ENCODE measurements at regions not wholly inside any gene's neighbourhood (a gene's known extent, or its start where the extent isn't known, plus 50 kb on each side); places are given as distances from the start of the nearest gene placed in this dataset.

DNA sequence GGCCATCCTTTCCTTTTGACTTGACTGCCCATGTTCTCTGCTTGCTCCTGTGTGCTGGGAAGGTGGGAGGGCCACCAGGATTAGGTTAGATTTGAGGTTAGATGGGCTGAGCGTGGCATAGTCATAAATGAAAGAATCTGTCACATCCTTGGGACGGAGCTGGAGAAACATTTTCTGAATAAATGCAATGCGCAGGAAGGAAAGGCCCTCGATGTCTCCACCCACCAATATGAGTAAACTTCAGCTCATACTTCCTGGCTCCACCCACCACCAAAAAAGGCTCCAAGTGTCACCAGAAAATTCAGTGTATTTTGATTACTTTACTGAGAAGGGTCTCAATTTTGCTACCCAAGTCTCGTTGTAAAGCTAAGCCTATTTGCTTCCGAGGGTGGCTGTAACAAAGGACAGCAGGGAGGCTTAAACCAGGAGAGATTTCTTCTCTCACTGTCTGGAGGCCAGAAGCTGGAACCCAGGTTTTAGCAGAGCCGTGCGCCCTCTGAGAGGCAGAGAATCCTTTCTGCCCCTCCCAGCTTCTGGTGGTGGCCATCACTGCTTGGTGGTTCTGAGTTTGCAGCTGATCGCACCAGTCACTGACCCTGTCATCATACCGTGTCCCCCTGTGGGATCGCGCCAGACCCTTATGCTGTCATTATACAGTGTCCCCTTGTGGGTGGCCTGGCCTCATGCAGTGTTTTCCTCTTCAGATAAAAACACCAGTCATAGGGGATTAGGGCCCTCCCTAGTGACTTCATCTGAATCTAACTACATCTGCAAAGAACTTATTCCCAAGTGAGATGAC, 137.8 kb downstream of the TTLL2 start:
- WGBS, 2 donors: 91 to 97% methylated on average over 10 to 12 of the region's 12 CpGs
- Histone ChIP-seq H3K27ac (no peak overlapping the region), H3K36me3 (ENCODE audit: low read depth, missing control alignments) (no peaks in the 10 kb centered on the region), H3K27me3 (no peaks in the 10 kb centered on the region), H3K9me3 (no peaks in the 10 kb centered on the region), H3K4me3 (no peak overlapping the region), H3K4me1 (no peaks in the 10 kb centered on the region)
- DNase-seq: no peak
- intact Hi-C loops (cut with DNase I; ENCODE audit: low total_unique reads): no loop called here
- TF ChIP-seq, protein P1, sequence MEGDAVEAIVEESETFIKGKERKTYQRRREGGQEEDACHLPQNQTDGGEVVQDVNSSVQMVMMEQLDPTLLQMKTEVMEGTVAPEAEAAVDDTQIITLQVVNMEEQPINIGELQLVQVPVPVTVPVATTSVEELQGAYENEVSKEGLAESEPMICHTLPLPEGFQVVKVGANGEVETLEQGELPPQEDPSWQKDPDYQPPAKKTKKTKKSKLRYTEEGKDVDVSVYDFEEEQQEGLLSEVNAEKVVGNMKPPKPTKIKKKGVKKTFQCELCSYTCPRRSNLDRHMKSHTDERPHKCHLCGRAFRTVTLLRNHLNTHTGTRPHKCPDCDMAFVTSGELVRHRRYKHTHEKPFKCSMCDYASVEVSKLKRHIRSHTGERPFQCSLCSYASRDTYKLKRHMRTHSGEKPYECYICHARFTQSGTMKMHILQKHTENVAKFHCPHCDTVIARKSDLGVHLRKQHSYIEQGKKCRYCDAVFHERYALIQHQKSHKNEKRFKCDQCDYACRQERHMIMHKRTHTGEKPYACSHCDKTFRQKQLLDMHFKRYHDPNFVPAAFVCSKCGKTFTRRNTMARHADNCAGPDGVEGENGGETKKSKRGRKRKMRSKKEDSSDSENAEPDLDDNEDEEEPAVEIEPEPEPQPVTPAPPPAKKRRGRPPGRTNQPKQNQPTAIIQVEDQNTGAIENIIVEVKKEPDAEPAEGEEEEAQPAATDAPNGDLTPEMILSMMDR (IDR thresholded peaks at IDR 0.05): no peak
- no peak for TF ChIP-seq POLR2A (IDR thresholded peaks at IDR 0.05)

DNA sequence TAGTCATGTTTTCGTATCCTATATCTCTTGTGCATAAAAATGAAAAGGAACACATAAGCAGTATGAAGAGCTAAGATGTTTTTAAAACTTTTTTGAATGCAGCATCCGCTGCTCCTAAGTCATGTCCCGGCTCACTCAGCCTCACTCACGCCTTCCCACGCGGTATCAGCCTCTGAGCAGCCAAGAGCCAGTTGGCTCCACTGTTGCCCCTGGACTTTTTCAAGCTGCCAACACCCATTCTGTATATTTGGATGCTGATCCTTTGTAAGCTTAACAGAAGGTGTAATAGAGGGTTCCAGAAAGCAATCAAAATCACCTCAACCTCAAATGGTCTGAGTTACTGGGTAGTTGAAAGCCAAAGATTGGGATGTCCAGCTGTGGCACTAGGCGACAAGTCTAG, 139.3 kb downstream of the TTLL2 start:
- Histone ChIP-seq H3K4me3 (no peak overlapping the region), H3K27ac (no peak overlapping the region), H3K9me3 (no peaks in the 10 kb centered on the region), H3K36me3 (ENCODE audit: low read depth, missing control alignments) (no peaks in the 10 kb centered on the region), H3K27me3 (no peaks in the 10 kb centered on the region), H3K4me1 (no peaks in the 10 kb centered on the region)
- intact Hi-C loops (cut with DNase I; ENCODE audit: low total_unique reads): no loop called here
- WGBS, 2 donors: 93 to 94% methylated on average over 7 of the region's 7 CpGs
- no peak for DNase-seq
- TF ChIP-seq, protein P1 (IDR thresholded peaks at IDR 0.05): no peak
- no peak for TF ChIP-seq POLR2A (IDR thresholded peaks at IDR 0.05)

DNA sequence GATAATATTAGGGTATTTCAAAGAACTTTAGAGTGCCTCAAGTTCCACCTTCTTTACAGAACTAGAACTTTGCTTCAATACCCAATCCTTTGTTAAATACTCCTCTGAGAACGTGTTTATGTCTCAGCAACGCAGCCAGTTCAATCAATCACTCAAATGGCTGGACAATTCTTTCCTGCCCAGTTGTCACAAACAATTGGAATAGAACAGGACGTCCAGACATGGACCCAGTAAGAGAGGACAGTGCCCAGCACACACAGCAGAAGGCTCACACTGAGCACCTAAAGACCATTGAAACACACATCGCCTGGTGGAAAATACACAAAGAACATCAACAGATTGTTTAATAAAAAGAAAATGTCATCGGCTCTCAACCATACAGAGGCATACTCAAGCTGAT, 140.6 kb downstream of the TTLL2 start:
- Histone ChIP-seq H3K4me1 (no peaks in the 10 kb centered on the region), H3K27me3 (no peaks in the 10 kb centered on the region), H3K36me3 (ENCODE audit: low read depth, missing control alignments) (no peaks in the 10 kb centered on the region), H3K4me3 (no peak overlapping the region), H3K9me3 (no peaks in the 10 kb centered on the region), H3K27ac (no peak overlapping the region)
- TF ChIP-seq POLR2A (IDR thresholded peaks at IDR 0.05): no peak
- TF ChIP-seq, protein P1 (IDR thresholded peaks at IDR 0.05): no peak
- 72 to 75% methylated on average over 5 of the region's 5 CpGs for WGBS, 2 donors
- no peak for DNase-seq
- intact Hi-C loops (cut with DNase I; ENCODE audit: low total_unique reads): no loop called here

DNA sequence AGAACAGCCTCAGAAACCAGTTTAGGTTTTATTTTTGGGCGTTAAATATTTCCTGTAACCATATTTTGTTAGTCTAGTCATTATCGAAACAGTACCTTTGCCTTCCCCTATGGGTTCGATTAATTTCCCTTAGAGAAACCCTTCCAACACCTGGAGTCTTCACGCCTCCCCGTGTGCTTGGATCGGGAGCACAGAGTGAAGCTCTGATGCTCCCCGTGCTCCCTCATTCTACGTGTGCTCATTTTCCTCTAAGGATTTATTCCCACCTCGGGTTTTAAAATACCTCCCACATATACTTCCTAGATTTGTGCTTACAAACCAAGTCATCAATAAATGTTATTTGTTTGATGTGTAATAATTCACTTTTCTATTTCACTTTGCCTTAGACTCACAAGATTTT, 142.4 kb downstream of the TTLL2 start:
- WGBS, 2 donors: 90% methylated on average over 9 of the region's 9 CpGs
- Histone ChIP-seq H3K27me3 (no peaks in the 10 kb centered on the region), H3K36me3 (ENCODE audit: low read depth, missing control alignments) (no peaks in the 10 kb centered on the region), H3K4me1 (no peaks in the 10 kb centered on the region), H3K4me3 (no peak overlapping the region), H3K27ac (no peak overlapping the region), H3K9me3 (no peaks in the 10 kb centered on the region)
- DNase-seq: no peak
- TF ChIP-seq POLR2A (IDR thresholded peaks at IDR 0.05): no peak
- TF ChIP-seq, protein P1 (IDR thresholded peaks at IDR 0.05): no peak
- intact Hi-C loops (cut with DNase I; ENCODE audit: low total_unique reads): no loop called here
